GM21367 (cell line): ENCODE measurements at regions not wholly inside any gene's neighbourhood (a gene's known extent, or its start where the extent isn't known, plus 50 kb on each side); places are given as distances from the start of the nearest gene placed in this dataset.

Experiments
- ATAC-seq: cut with Tn5 transposase; IDR thresholded peaks from one replicate; pipeline ENCODE4 v1.9.1; 2021; ENCODE audit not compliant: unreplicated experiment

DNA sequence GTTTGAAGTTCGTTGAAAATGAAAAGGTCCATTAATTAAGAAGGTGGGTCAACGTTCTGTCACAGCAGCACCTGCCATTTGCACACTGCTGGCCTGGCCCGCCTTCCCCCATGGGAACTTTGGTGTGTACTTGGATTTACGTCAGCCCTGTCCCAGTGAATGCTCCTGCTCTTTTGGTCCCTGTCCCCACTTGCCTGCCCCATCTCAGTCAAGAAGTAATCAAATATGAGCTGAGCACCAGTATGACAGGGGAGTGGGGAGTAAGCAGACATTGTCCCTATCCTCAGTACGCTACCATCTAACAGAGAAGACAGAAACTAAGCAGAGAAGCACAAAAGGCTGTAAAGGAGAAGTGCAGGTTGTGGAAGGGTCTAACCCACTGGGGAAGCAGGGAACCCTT is 65.1 kb downstream of the SLC4A3 start:
- no peak for ATAC-seq

DNA sequence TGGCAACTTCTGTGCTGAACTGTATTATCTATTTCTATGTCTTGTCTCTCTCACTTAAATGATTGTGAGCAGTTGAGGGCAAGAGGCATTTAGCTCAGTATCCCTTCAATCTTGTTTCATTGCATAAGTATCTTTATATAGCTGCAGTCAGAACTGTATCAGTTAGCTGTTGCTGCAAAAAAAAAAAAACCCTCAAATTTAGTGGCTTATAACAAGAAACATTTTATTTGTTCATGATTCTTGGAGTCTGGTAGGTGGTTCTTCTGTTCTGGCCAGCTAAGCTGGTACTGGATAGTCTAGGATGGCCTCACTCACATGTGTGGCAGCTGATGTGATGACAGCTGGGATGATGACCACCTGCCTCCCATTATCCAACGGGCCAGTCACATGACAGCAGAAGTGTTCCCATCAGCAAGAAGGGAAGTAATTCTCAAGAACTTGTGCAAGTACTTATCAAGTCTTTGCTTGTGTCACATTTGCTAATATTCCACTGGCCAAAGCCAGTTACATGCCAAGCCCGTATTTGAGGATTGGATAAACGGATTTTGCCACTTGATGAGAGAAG is 67.8 kb downstream of the SLC4A3 start:
- ATAC-seq = no peak

DNA sequence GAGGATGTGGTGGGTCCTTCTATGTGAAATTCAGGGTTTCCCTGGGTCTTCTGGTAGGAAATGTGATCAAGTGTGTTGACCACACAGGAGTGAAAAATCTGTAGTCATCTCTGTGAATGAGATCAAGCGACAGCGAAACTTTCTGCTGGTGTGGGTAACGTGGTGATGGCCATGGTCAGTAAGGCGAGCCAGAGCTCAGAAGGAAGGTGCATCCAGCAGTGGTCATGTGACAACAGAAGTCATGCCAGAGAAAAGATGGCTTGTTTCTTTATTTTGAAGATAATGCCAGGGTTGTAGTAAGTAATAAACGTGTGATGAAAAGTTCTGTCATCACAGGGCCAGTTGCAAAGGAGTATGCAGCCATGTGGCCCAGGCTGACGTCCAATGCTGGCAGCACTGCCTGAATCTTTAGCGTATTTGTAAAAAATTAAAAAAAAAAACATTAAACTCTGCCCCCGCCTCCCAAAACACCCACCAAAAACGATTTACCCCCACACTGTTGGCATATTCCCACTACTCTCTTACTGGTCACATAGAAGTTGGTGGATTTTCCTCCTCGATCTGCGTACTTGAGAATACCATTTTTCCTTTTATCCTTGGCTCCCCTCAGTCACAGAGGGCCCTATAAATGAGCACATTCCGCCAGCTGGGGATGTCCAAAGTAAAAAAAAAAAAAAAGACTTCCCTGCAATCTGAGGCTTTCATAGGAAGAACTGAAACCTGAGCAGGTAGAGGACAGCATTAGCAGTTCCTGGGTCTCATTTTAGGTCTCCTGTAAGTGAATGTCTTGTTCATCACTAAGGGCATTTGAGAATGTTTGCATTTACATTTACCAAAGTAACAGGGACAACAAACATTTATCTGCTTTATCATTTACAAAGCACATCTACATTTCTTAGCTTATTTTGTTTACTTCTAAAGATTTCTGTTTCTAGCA is 70.6 kb downstream of the SLC4A3 start:
- ATAC-seq = no peak

DNA sequence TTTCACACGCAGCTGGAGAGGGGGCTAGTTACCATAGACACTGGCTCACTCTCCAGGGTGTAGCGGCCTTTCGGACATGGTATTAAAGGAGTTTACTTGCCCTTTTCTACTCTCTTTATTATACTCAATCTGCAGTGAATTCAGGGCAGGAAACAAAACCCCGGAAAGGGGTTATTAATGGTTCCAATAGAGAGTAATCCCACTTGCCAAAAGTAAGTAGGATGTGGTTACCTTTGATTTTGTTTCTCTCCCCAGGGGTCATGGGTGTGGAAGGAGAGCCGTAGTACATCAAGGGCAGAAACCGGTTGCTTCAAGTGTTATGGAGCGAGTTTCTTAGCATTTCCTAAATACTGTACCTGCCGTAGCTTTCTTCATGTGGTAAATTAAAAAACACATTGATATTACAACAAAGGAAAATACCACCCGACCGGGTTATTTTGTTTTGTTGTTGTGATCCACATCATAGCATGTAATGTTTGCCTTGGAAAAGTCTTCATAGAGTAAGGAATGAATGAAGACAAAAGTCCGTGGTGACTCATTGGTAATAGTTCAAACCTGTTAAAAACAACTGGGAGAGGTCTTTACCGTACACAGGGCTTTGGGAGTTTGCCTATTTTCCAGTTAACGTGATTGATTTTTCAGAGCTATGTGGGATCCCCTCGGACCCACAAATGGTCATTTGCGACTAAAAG is 71.5 kb downstream of the SLC4A3 start:
- ATAC-seq = no peak

DNA sequence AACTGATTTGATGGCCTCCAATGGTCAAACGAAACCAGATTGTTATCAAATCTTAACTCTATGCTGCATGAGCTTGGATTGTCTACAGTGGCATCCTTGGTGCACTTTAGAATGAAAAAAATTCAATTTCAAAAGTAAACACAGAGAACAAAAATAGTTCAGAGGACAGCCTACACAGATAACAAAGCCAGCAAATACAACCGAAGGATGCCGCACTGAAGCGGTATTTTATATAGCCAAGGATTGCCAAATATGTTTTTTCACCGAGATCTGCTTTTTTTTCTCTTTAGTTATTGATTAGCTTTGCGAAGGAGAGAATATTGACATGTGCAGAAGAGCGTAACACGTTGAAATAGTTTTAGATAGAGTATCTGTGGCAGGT is 72.0 kb downstream of the SLC4A3 start:
- ATAC-seq = no peak

DNA sequence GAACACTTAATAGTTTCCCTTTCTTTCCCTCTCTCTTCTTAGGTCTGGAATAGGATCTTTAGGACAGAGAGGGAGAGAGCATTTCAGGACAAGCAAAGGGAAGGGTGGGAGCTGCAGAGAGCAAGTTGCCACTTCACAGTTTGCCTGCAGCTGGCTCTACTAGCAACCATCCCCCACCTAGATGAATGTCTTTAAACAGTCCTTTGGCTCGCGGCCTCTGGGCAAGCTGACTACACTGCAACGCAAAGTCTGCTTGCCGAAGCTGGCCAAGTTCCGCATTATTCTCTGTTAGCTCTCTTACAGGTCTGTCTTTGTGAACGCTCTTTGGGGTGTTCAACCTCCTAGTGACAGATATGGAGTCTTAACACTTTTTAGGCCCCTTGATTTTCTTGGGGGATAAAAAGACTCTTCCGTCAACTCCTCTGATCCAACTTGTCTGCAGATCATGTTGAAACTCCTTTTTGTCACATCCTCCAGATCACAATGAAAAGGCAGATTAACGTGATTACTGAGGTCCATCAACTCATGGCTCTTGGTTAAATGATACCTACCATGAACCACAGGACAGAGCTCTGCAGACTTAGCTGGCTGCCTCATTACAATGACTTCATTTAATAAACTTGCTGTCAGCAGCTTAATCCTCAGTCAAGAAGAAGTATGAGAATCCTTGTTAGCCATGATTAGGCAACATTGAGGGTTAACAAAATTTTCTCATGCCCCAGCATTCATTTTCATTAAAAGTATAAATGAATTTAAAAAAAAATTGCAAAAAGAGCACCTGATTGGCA is 74.6 kb downstream of the SLC4A3 start:
- ATAC-seq = no peak

DNA sequence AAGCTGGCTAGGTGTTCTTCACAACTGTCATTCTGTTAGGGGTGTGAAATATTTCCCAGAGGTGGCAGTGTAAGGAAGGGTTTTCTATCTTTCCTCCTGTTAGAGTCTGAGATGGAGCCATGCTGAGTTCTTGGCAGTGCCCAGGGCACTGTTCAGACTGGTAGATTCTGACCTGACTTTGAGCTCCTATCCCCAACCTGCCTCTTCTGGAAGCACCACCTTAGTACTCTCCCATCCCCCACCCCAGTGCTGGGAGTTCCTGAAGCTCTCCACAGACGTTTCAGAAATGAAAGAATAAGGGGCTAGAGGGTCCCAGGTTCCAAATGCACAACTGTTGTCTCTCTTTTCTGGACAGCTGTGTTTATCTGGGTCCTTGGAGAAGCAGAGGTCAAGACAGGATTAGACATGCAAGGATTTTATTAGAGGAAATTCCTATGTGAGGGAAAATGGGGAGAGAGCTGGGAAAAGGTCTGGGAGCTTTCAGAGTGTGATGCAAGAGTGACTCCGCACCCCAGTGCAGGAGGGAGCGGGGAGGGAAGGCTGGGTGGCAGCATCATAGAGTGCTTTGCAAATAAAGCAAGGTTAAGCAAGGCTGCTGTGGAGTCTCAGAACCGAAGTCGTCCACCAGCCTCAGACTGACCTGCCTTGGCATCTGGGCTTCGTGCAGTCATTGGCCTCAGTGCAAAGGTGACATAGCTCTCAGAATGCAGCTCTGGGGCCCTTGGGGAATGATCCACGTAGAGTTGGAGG is 75.5 kb downstream of the SLC4A3 start:
- no peak for ATAC-seq

DNA sequence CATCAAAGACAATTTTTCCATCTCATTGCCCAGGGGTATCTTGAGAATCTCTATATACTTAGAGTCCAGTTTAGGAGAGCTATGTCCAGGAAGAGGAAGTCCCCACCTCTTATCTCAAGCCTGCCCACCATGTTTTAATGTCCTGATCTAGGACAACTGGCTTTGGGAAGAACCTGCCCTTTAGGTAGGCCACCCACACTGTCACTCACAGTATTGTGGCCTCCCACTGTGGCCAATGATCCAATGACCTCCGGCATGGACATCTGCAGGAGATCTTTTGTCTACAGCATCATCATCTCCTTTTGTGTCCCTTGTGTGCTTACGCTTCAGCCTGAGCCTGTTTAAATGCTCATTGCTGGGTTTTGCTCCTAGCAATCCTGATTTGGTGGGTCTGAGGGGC is 77.4 kb downstream of the SLC4A3 start:
- ATAC-seq = no peak

DNA sequence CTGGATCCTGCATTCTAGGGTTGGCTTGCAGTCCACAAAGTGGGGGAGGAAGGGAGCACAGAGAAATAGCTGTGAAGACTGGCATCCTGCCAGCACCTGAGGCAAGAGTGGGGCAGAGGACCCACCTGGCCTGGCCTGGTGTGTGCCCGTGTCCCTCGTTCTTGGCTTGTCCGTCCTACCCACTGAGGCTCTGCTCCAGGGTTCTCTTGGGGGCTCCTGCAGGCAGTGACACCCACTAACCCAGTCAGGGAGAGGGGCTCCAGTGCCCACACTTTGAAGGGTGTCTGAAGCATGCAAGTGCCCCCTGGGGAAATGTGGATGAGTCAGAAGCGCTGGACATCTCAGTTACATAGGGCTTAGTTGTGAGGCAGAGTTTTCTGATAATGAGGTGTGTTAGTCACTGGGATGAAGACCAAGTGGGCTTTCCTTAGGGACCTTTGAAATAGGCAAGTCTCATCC is 79.4 kb downstream of the SLC4A3 start:
- no peak for ATAC-seq

DNA sequence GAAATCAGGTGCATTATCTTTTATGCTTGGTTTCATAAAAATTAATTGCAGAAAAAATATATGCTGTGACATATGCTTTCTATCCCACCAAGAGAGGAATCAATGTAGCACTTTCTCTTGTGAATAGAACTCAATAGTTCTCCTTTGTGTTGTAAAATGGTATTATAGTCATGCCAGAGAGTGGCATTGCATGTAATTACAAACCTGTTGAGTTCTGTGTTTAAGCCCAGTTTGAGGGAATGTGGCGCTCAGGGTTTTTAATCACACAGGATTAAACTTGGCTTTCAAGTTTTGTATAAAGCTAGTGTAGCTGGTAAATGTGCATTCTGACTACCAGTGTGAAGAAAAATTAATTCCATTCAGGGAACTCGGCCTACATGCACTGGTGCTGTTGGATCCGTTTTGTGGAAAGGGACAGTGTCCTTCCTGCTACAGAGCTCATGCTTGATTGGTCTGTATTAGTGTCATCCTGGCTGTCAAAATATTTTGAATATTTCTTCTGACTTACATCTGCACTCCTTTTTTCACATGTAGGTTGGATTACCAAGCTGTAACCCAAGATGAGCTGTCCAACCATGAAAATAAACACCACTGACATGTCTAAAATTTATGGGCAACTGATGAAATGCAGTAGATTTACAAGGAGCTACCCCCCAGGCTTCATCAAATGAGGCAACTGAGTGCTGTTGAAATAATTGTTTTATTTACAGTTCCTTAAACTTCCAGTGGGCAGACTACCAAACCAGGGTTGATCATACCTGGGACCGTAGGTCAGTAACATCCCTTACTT is 80.3 kb downstream of the SLC4A3 start:
- no peak for ATAC-seq

DNA sequence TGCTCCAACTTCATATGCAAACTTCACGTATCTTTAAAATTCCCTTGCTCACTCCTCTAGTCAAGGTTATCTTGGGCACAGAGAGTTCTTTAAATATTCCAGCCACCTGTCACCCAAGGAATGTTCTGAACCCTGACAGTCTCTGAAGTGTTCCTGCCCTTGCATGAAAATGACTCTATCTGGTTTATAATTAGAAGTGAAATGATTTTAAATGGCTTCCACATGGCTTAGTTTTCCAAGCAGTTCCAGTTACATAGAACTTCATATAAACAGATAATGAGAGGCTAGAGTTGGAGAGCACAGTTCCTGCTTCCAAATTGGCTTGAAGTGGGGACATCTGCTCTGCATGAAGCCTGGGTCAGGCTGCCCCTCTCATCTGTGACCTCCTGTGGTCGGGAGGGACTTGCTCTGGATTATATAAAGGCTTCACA is 81.9 kb downstream of the SLC4A3 start:
- ATAC-seq = no peak

DNA sequence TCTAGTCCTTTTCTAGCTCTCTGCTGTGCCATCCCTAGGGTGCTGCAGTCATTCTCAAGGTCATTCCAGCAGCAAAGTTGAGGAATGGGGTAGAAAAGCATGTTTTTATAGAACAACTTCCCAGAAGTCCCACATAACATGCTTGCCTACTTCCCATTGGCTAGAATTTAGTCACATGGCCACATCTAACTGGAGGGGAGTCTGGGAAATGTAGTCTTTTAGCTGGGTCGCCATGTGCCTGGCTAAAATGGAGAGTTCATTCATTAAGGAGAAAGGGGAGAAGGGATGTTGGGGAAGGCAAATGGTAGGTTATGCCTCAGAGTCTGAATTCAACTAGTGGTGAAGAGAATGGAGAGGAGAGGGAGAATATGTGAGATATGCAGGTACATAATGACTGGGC is 85.7 kb downstream of the SLC4A3 start:
- ATAC-seq = no peak

DNA sequence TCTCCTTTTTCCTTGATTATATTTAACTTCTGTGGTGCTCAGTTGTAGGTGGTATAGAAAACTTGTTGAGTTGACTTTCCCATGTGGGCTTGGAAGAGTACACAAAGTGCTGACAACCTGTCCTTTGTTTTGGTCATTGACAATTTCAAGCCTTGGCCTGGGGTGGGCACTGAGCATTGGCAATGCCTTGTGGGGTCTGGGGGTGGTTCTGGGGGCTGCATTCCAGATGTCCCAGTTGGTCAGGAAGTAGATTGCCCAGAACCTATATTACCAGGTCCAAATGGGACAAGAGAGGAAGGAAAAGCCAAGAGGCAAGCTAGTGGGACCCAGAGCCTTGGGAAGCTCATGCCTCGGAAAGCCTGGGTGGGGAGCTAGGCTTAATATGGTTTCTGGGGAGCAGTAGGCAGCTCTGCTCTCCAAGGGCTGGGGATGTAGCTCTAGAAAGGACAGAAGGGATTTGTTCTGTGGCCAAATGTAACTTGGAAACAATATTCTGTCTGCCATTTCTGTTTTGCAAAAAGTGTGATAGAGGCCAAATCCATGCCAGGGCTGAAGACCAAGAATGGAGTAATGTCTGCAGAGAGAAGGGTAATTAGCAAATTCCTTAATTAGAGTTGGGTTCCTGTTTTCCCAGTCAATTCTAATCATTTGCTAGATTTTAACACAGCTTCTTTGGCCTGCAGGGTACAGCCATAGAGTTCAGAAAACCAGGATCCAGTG is 87.4 kb downstream of the SLC4A3 start:
- no peak for ATAC-seq

DNA sequence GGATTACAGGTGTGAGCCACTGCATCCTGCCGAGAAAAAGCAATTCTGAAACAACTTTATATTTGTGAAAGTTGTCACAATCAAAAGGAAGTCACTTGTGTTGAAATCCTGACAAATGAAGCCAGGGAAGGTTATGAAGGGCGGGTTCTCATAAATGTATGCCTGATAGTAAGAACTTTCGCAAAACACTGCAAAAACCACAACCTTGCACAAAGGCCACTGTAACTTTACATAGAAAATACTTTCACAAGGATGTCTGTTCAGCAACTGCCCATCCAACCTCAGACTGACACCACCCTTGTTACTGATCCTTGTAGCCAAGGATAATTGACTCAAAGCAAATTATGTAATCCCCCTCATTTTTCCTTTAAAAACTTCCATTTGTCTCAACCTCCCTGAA is 90.6 kb downstream of the SLC4A3 start:
- ATAC-seq = no peak

DNA sequence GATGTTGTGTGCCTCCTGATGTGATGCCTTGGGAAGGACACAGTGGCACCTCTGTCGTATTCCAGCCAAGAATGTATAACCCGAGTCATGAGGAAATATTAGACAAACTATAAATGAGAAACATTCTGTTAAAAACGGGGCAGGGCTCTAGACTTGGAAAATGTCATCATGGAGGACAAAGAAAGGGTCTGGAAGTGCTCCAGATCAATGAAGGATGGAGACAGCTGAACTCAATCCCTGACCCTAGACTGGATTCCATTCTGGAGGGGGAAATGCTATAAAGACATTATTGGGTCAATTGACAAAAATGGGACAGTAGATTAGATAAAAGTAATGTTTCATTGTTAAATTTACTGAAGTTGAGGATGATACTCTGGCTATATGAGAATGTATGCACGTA is 92.1 kb downstream of the SLC4A3 start:
- no peak for ATAC-seq

DNA sequence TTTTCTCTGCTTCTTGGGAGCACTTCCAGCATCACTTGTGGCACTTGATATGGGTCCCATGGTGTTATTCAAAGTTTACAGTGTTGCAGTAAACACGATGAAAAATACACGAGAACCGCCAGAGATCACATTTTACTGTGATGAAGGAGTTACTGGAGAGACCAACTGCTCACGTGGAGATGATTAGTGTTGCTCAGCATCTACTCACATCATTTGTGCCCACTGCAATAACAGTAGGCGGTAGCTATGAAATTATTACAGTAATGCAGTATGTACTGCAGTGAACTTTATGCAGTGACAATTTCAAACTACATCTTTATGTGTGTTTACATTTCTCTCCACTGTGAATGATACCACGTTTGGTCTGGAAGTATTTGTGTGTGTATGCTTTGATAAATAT is 93.5 kb downstream of the SLC4A3 start:
- no peak for ATAC-seq

DNA sequence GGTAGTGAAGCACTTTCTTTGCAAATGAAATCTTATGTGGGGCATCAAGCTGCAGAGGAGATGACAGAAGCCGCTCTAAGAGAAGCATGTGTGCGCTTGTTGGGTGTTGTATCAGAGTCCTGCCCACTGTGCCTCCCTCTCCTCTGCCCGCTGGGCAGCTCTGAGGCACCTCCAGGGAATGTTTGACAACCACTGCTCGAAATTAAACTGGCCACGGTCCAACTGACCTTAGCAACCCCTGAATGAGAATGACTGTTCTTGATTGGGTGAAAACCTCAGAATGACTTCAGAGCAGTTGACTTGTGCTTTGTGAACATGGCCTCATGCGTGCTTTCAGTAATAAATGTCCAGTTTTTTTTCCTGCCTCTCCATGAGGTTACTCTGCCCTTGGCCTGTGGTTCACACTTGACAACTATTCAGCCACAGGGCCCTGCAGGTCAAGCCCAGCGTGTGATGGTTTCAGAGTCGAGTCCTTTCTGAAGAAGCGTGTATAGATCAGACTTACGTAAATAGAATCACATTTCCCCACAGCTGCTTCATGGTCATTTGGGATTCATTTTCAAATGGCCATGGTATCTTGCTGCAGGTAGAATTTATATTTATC is 94.9 kb downstream of the SLC4A3 start:
- no peak for ATAC-seq

DNA sequence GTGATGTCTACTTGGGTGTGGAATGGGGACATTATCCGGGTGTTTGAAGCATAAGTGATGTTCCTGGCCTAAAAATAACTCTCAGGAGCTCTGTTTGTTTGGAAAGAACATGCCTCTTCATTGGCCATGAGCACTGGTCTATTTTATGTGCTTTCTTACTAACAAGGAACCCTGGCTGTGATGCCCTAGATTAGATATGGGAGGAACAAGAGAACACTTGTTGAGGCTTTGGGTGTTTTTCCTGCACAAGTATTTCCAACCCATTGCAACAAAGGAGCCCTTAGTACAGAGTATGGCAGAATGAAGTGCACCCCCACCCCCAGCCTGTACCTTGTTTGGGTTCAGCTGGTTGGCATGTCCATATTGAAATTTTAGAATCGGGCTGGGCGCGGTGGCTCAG is 95.9 kb downstream of the SLC4A3 start:
- ATAC-seq = no peak

DNA sequence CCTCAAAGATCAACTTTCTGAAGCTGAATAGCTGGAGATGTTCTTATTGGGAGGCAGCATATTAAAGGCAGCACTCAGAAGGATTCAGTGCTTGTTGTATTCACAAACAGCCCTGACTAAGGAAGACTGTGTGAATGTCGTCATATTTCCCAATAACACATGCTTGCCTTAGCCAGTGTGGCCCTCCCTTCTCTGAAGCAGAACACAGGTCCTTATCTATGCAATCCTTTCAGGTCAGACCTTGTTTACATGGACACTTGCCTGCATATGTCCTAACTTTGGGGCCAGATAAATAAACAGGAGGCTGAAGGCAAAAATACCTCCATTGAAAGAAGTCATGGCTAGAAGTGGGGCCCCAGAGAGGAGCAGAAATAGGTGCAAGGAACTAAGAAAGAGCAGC is 97.2 kb downstream of the SLC4A3 start:
- ATAC-seq = no peak
